ENCODE measurements at regions not wholly inside any gene's neighbourhood (a gene's known extent, or its start where the extent isn't known, plus 50 kb on each side); places are given as distances from the start of the nearest gene placed in this dataset.

- TF ChIP-seq CTCF (IDR thresholded peaks at IDR 0.05; ENCODE audit: insufficient read depth, low read length) (no peak), POLR2AphosphoS5 (IDR thresholded peaks at IDR 0.05; ENCODE audit: low read depth) (no peak)
Measured at GRCh38 chr16:65409510-65409909, 287.6 kb upstream of the CDH11 start.
